Endodermal cell (in vitro differentiated cells): ENCODE measurements at regions not wholly inside any gene's neighbourhood (a gene's known extent, or its start where the extent isn't known, plus 50 kb on each side); places are given as distances from the start of the nearest gene placed in this dataset.

Experiments used
- DNase-seq: peaks from one replicate; pipeline ENCODE4 v3.0.0-alpha.2; 2017
- H3K27ac ChIP-seq: 2 replicates; pipeline ENCODE4 v1.5.1; 2013; ENCODE audit warnings: mild to moderate bottlenecking, low read depth, low read length, moderate library complexity
- H3K27me3 ChIP-seq: 2 replicates; pipeline ENCODE4 v1.6.1; 2013; ENCODE audit warnings: mild to moderate bottlenecking, low read length, moderate library complexity; ENCODE audit not compliant: insufficient read depth, control insufficient read depth, poor library complexity, severe bottlenecking
- H3K36me3 ChIP-seq: 2 replicates; pipeline ENCODE4 v1.7.0; 2013; ENCODE audit warnings: mild to moderate bottlenecking, low read length, moderate library complexity; ENCODE audit not compliant: control insufficient read depth, insufficient read depth
- H3K4me1 ChIP-seq: one replicate; pipeline ENCODE4 v1.7.0; 2013; ENCODE audit warnings: low read length; ENCODE audit not compliant: control insufficient read depth, insufficient read depth
- H3K4me3 ChIP-seq: 2 replicates; pipeline ENCODE4 v1.5.1; 2013; ENCODE audit warnings: mild to moderate bottlenecking, low read length, moderate library complexity
- H3K9ac ChIP-seq: 2 replicates; pipeline ENCODE4 v1.6.1; 2013; ENCODE audit warnings: mild to moderate bottlenecking, low read length, moderate library complexity; ENCODE audit not compliant: poor library complexity, severe bottlenecking; ENCODE audit errors: extremely low read depth
- H3K9me3 ChIP-seq: 2 replicates; pipeline ENCODE4 v1.6.1; 2013; ENCODE audit warnings: mild to moderate bottlenecking, low read length, moderate library complexity; ENCODE audit not compliant: control insufficient read depth
- H3K27ac Mint-ChIP-seq: 2 replicates; pipeline ENCODE4 v1.8.0; 2020; ENCODE audit warnings: mixed read lengths
- H3K27me3 Mint-ChIP-seq: 2 replicates; pipeline ENCODE4 v1.8.0; 2021; ENCODE audit warnings: mild to moderate bottlenecking, mixed read lengths; ENCODE audit not compliant: insufficient read depth
- H3K36me3 Mint-ChIP-seq: 2 replicates; pipeline ENCODE4 v1.8.0; 2020; ENCODE audit warnings: low read depth, mixed read lengths
- H3K4me1 Mint-ChIP-seq: 2 replicates; pipeline ENCODE4 v1.8.0; 2020; ENCODE audit warnings: mixed read lengths
- H3K4me3 Mint-ChIP-seq: 2 replicates; pipeline ENCODE4 v1.8.0; 2020; ENCODE audit warnings: mild to moderate bottlenecking, moderate library complexity, mixed read lengths
- H3K9me3 Mint-ChIP-seq: 2 replicates; pipeline ENCODE4 v1.8.0; 2020; ENCODE audit warnings: mild to moderate bottlenecking, mixed read lengths
- WGBS, 2 experiments: methylation state at CpG; one replicate each; pipeline versions ENCODE4 v1.1.5 to v1.1.7; 2013; ENCODE audit warnings: missing lambda C conversion rate in 2 of 2, mixed read lengths in 1 of 2; ENCODE audit not compliant: insufficient coverage in 1 of 2, insufficient read length in 1 of 2; 5-methylcytosine and 5-hydroxymethylcytosine counted together
- TF ChIP-seq, protein P1 (sequence below): fragments of 200-600 bp; sonication (generic); conservative IDR thresholded peaks from 2 replicates; pipeline ENCODE4 v1.5.0; 2021; ENCODE audit warnings: antibody characterized with exemption, mild to moderate bottlenecking

DNA sequence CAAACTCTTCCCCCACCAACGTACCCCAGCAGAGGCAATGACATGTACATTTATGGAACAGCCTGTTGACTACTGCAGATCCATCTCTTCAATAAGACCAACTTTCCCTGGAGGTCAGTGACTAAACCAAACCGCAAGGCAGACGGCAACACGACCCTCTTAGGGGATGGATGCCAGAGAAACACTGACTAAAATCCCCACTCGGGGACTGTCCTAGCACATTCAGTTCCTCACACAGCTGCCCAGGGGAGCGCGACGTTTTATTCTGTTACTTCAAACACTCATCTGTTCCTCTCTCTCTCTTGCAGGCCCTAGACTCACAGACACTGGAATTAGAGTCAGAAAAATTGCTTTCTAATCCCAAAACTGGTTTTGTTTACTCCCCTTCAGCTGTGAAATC is 146.5 kb upstream of the PRSS1 start:
- Mint-ChIP-seq H3K9me3 (no peaks in the 10 kb centered on the region), H3K27ac (no peak overlapping the region), H3K27me3 (peaks cover 9% of the 10 kb centered on the region), H3K36me3 (no peaks in the 10 kb centered on the region), H3K4me3 (no peak overlapping the region), H3K4me1 (no peaks in the 10 kb centered on the region)
- no peak overlapping the region for H3K9ac ChIP-seq
- H3K27ac ChIP-seq: no peak overlapping the region
- peaks cover 15% of the 10 kb centered on the region for H3K27me3 ChIP-seq
- no peaks in the 10 kb centered on the region for H3K4me1 ChIP-seq
- no peaks in the 10 kb centered on the region for H3K9me3 ChIP-seq
- TF ChIP-seq, protein P1, sequence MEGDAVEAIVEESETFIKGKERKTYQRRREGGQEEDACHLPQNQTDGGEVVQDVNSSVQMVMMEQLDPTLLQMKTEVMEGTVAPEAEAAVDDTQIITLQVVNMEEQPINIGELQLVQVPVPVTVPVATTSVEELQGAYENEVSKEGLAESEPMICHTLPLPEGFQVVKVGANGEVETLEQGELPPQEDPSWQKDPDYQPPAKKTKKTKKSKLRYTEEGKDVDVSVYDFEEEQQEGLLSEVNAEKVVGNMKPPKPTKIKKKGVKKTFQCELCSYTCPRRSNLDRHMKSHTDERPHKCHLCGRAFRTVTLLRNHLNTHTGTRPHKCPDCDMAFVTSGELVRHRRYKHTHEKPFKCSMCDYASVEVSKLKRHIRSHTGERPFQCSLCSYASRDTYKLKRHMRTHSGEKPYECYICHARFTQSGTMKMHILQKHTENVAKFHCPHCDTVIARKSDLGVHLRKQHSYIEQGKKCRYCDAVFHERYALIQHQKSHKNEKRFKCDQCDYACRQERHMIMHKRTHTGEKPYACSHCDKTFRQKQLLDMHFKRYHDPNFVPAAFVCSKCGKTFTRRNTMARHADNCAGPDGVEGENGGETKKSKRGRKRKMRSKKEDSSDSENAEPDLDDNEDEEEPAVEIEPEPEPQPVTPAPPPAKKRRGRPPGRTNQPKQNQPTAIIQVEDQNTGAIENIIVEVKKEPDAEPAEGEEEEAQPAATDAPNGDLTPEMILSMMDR: no peak
- H3K4me3 ChIP-seq: no peak overlapping the region
- H3K36me3 ChIP-seq: no peaks in the 10 kb centered on the region
- WGBS, 2 experiments: 79 to 82% methylated on average over 7 to 8 of the region's 8 CpGs
- DNase-seq: no peak

DNA sequence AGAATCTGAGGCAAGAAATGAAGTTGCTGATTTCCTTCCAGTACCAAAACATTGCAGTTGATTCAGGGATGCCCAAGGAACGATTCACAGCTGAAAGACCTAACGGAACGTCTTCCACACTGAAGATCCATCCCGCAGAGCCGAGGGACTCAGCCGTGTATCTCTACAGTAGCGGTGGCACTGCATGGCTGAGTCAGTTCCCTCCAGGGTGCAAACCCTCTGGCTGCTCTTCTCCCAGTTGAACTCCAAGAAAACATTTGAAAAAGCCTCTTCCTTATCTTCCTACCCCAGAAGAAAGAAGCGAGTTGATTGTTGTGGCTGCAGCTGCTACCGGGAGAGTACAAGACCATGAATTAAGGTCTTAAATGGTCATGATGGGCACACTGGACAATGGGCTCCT is 147.1 kb upstream of the PRSS1 start:
- H3K9me3 Mint-ChIP-seq: no peaks in the 10 kb centered on the region
- no peaks in the 10 kb centered on the region for H3K4me1 Mint-ChIP-seq
- TF ChIP-seq, protein P1: no peak
- no peak overlapping the region for H3K4me3 Mint-ChIP-seq
- no peak overlapping the region for H3K4me3 ChIP-seq
- peaks cover 9% of the 10 kb centered on the region for H3K27me3 Mint-ChIP-seq
- H3K4me1 ChIP-seq: no peaks in the 10 kb centered on the region
- H3K9me3 ChIP-seq: no peaks in the 10 kb centered on the region
- no peaks in the 10 kb centered on the region for H3K36me3 ChIP-seq
- no peak overlapping the region for H3K27ac Mint-ChIP-seq
- no peak overlapping the region for H3K9ac ChIP-seq
- no peak overlapping the region for H3K27ac ChIP-seq
- H3K27me3 ChIP-seq: peaks cover 21% of the 10 kb centered on the region
- no peaks in the 10 kb centered on the region for H3K36me3 Mint-ChIP-seq
- WGBS, 2 experiments: 93 to 94% methylated on average over 7 to 9 of the region's 9 CpGs
- DNase-seq: no peak

DNA sequence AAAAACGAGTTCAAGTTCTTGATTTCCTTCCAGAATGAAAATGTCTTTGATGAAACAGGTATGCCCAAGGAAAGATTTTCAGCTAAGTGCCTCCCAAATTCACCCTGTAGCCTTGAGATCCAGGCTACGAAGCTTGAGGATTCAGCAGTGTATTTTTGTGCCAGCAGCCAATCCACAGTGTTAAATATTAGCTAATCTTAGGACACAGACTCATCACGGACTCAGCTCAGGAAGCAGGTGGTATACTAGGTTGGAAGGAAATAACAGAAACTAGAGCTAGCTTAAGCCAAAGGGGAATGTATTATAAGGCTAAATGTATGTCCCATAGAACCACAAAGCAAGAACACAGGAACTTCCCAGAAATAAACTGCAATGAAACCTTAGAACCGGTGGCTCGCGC is 151.0 kb upstream of the PRSS1 start:
- peaks cover 13% of the 10 kb centered on the region for H3K27me3 ChIP-seq
- Mint-ChIP-seq H3K4me3 (no peak overlapping the region), H3K27ac (no peak overlapping the region), H3K36me3 (no peaks in the 10 kb centered on the region), H3K27me3 (peaks cover 9% of the 10 kb centered on the region), H3K9me3 (no peaks in the 10 kb centered on the region), H3K4me1 (no peaks in the 10 kb centered on the region)
- no peak for DNase-seq
- WGBS, 2 experiments: 79 to 92% methylated on average over 2 to 6 of the region's 6 CpGs
- H3K27ac ChIP-seq: no peak overlapping the region
- no peaks in the 10 kb centered on the region for H3K36me3 ChIP-seq
- TF ChIP-seq, protein P1: no peak
- H3K4me3 ChIP-seq: no peak overlapping the region
- no peaks in the 10 kb centered on the region for H3K9me3 ChIP-seq
- H3K9ac ChIP-seq: no peak overlapping the region
- no peaks in the 10 kb centered on the region for H3K4me1 ChIP-seq
